Upper lobe of left lung (tissue), 4 donors: ENCODE measurements at regions not wholly inside any gene's neighbourhood (a gene's known extent, or its start where the extent isn't known, plus 50 kb on each side); places are given as distances from the start of the nearest gene placed in this dataset.

ENCODE experiments used
- EP300 ChIP-seq, 4 donors: sonication (generic); formaldehyde crosslinking; IDR thresholded peaks; one replicate each; pipeline ENCODE4 v1.5.1; 2017; ENCODE audit warnings: antibody characterized with exemption in 4 of 4, control low read depth in 2 of 4
- TF ChIP-seq, protein P1 (sequence below), 6 experiments: fragments of 450-650 bp in 4 of 6; fragments of 200-600 bp in 2 of 6; sonication (generic) in 2 of 6; IDR thresholded peaks; one replicate each; pipeline ENCODE4 v1.5.1; 2016 to 2019; ENCODE audit warnings: antibody characterized with exemption in 6 of 6

DNA sequence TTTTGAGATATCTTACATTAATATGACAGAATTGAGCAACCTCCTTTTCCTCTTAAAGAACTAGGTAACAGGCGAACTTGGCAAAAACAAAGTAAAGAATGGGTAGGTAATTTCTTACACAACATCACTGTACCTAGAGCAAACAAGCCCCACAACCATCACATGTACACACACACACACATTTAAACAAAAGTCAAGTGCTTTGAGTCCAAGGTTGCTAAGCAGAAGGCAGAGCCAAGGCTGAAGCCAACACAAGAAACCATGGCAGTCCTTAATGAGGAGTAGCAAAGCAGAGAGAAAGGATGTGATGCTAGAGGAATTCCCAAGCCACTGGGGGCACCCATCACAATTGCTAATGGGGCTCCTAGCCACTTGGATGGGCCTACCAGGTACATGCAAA is 164.1 kb downstream of the PAX3 start:
- TF ChIP-seq EP300 (IDR thresholded peaks at IDR 0.05), result no peak
- TF ChIP-seq, protein P1, sequence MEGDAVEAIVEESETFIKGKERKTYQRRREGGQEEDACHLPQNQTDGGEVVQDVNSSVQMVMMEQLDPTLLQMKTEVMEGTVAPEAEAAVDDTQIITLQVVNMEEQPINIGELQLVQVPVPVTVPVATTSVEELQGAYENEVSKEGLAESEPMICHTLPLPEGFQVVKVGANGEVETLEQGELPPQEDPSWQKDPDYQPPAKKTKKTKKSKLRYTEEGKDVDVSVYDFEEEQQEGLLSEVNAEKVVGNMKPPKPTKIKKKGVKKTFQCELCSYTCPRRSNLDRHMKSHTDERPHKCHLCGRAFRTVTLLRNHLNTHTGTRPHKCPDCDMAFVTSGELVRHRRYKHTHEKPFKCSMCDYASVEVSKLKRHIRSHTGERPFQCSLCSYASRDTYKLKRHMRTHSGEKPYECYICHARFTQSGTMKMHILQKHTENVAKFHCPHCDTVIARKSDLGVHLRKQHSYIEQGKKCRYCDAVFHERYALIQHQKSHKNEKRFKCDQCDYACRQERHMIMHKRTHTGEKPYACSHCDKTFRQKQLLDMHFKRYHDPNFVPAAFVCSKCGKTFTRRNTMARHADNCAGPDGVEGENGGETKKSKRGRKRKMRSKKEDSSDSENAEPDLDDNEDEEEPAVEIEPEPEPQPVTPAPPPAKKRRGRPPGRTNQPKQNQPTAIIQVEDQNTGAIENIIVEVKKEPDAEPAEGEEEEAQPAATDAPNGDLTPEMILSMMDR (IDR thresholded peaks at IDR 0.05), result no peak
